Left hindlimb (tissue), 1 donor: ENCODE measurements at regions not wholly inside any gene's neighbourhood (a gene's known extent, or its start where the extent isn't known, plus 50 kb on each side); places are given as distances from the start of the nearest gene placed in this dataset.
A peak's percentile ranks its signal among the peaks of the same experiment; 100 is the strongest.

Experiments used
- DNase-seq: peaks from one replicate; pipeline ENCODE4 v3.0.0-alpha.2; 2018

GRCh38 chr5:158084292-158084691 is 225.3 kb upstream of the CLINT1 start:
- DNase-seq = no peak

- no peak for DNase-seq
These were observed 223.8 kb upstream of the CLINT1 start for GRCh38 chr5:158082696-158083287.

- DNase-seq = no peak
These were observed 221.2 kb upstream of the CLINT1 start for GRCh38 chr5:158080112-158080511.

DNA sequence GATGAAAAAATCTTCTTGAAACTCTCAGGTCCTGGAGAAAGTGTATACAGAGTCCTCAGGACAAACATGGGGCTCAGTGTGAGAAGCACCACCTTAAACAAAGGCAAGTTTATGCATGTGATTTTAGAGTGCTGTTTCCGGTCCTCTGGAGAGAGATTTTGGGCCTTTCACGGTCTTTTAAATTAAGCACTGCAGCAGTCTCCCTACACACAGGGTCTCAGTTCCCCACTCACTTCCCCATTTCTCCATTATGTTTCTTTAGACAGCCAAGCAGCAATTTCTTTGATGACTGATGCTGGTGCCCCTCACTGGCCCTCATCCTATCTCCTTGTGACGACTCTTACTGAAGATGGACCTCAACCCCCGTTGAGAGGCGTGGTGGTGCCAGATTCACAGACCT is 220.2 kb upstream of the CLINT1 start:
- no peak for DNase-seq

- DNase-seq = peak; percentile 81
These were observed 216.2 kb upstream of the CLINT1 start for GRCh38 chr5:158074992-158075769.

DNA sequence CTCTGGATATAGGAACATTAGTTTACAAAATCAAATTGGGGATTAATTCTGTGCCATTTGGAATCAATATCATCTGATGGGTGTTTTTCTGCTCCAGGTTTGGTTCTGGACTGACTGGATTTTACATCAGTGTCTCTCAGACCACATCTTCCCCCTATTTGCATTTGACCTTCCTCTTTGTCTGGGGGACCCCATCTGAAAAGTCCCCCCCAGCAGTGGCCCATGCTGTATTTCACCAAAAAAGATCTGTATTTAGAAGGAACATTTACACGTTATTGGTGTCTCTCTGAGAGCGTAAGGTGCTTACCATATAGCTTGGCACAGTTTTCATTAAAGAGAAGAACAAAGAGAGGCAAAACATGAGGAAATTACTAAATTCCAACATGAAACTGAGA is 215.6 kb upstream of the CLINT1 start:
- DNase-seq = no peak

- no peak for DNase-seq
These were observed 211.9 kb upstream of the CLINT1 start for GRCh38 chr5:158070859-158071258.

GRCh38 chr5:158069838-158070237 is 210.9 kb upstream of the CLINT1 start:
- no peak for DNase-seq

DNA sequence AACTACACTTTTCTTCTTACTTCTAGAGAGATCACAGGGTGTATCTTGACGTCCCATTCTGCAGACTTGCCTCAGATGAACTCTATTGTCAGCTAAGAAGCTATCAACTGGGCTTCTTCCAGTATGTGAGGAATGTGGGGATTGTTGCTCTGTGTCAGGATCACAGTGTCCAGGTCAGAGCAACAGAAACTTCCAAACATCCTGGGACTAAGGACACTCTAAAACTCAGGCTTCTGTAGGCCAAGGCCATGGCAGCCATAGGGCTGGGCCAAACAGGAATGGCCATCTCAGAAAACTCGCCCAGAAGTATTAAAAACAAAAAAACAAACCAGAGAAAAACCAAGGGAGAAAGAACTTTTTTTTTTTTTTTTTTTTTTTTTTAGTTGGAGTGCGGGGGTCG is 210.0 kb upstream of the CLINT1 start:
- no peak for DNase-seq

GRCh38 chr5:158066076-158066475 is 207.1 kb upstream of the CLINT1 start:
- DNase-seq = no peak

DNA sequence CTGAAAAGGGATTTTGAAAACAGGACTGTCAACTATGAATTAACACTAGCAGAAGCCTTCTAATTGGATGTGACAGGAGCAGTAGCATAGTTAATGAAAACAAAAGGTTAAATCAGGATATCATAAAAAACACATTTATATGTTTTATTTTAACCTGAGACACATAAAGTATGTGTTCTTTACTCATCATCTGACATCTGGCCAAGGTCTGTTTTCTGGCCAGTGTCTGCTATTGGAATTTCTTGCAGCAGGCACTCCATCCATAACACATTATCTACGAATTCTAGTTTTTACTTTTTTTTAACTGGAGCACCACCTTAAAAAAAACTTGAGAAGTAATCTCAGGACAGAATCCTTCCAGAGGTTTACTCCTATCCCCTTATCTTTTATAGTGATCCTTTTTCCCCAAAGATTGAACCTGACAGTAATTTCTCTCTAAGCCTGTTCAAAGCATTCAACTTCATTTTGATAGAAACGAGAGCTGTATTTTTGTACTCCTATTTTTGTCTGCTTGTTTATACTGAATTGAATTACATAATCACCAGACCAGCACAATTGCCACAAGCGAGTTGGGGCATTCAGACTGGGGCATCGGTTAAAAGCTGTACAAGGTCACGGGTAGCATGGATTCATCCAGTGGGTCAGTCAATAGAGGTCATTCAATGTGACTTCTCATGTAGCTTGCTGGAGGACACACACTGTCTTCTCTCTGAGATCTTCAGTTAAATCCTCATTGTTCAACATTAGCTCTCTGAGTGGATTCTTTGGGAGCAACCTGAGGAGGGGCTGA is 205.6 kb upstream of the CLINT1 start:
- DNase-seq = no peak

DNA sequence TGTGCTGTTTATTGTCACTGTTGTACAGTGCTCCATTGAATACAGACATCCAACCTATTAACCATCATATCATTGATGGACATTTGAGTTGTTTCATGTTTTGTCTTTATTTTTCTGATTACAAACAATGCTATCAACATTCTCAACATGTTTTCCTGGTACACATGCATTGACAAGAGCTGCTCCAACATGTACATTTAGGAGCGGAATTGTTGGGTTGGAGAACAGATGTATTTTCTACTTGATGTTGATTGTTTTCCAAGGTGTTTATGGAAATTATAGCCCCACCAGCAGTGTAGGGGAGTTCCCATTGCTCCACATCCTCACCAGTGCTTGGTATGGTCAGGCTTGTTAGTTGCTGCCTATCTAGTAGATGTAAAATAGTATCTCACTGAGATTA is 204.1 kb upstream of the CLINT1 start:
- no peak for DNase-seq

DNA sequence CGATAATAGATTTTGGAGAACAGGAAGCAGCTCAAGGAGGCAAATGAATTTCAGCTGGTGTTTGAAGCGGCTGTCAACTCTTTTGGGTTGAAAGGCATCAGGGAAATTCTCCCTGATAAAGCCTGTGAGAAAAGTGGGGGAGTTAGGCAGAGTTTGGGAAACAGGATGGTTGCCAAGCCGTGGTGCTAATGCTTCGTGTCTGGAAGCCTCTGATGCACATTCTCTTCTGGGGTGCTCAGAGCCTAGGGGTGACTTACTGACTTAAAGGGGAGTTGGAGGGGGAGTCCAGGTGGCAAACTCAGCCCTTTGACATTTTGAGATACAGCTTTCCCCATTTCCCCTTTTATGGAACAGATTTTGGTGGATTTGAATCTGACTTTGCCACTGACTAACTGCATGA is 202.5 kb upstream of the CLINT1 start:
- no peak for DNase-seq

DNA sequence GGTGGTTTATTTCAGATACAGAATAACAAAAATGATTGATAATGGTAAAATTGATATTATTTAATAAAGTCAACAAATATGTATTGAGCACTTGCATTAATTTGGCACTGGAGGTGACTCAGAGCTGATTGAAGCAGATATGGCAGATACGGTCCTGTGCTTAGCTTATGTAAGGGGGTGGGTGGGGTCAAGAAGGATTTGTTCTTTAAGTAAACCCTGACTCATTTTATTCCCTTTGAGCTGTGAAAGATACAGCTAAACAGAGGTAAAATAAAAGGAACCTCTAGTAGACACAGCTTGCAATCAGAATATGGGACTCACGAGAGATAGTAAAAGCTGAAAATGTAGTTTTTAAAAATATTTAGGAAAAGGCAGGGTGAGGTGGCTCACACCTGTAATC is 201.3 kb upstream of the CLINT1 start:
- DNase-seq = no peak

- DNase-seq = no peak
These were observed 199.5 kb upstream of the CLINT1 start for GRCh38 chr5:158058208-158059120.

- no peak for DNase-seq
These were observed 197.3 kb upstream of the CLINT1 start for GRCh38 chr5:158056130-158056825.

DNA sequence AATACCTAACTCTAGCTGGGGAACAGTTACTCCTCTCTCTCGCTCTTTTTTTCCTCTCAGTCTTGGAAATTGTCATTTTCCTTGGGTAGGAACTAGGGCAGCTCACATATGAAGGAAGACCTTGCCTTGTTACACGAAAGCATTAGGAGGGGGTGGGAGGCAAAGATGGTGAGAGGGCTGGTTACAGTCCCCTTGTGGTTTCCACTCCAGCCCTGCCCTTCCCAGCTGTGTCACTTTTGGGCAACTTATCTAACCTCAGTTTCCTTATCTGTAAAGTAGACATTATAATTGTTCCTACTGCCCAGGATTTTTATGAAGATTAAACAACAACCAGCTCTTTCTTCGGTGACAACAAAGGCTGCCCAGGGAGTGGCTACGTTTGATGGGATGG is 196.2 kb upstream of the CLINT1 start:
- DNase-seq = no peak

GRCh38 chr5:158054223-158055110 is 195.5 kb upstream of the CLINT1 start:
- DNase-seq = no peak

DNA sequence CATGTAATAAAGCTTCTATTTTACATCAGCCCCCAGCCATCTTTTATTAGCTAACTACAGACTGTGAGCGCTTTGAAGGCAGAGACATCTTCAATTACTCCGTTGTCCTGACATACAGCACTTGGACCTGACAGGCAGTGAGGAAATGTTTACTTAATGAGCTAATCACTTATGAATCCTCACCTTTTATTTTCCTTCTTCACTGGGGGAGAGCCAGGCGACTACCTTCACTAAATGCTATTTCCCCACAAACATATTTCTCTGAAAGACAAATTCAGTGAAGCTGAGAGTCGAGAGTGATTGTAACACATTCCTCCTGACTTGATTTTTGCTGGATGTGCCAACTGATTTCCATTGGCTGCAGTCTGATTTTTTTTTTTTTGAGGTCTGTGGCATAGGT is 192.1 kb upstream of the CLINT1 start:
- DNase-seq = no peak

DNA sequence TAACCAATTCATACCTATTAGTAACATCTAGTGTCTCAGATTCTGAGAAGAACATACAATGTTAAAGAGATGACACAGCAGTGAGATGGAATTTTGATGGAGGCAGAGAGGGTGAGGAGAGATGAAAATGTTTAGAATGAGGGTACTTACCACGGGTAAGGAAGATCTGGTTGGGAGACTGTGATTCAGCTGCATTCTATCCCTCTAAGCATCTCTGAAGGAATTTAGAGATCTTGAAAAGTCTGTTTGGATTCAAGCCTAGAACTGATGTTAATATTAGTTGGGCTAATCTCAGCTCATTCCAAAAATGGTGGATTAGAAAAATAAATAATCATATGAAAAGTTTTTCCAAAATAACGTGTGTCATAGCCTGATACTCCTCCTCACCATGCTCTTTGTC is 191.5 kb upstream of the CLINT1 start:
- DNase-seq = no peak

- DNase-seq = no peak
These were observed 190.5 kb upstream of the CLINT1 start for GRCh38 chr5:158049459-158049858.
